ENCODE measurements at regions not wholly inside any gene's neighbourhood (a gene's known extent, or its start where the extent isn't known, plus 50 kb on each side); places are given as distances from the start of the nearest gene placed in this dataset.

DNA sequence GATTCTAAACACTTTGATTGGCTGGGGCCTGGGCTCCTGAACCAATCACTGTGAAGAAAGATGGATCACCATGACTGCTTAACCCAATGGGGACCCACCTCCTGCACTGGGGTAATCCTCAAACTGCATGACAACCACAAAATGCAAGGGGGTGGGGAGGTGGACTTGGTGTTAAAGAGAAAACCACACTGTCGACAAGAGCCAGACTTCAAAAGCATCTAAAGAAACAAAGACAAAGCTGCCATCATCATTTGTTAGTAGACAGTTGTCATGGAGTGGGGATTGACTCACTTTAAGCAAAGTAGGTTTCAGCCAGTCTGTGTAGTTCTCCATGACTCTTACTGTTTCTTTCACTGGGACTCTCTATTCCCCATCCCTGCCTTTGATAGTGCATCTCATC is 433.8 kb downstream of the PLPP3 start:
- TF ChIP-seq, protein P1, sequence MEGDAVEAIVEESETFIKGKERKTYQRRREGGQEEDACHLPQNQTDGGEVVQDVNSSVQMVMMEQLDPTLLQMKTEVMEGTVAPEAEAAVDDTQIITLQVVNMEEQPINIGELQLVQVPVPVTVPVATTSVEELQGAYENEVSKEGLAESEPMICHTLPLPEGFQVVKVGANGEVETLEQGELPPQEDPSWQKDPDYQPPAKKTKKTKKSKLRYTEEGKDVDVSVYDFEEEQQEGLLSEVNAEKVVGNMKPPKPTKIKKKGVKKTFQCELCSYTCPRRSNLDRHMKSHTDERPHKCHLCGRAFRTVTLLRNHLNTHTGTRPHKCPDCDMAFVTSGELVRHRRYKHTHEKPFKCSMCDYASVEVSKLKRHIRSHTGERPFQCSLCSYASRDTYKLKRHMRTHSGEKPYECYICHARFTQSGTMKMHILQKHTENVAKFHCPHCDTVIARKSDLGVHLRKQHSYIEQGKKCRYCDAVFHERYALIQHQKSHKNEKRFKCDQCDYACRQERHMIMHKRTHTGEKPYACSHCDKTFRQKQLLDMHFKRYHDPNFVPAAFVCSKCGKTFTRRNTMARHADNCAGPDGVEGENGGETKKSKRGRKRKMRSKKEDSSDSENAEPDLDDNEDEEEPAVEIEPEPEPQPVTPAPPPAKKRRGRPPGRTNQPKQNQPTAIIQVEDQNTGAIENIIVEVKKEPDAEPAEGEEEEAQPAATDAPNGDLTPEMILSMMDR (IDR thresholded peaks at IDR 0.05): no peak
- TF ChIP-seq POLR2AphosphoS5 (IDR thresholded peaks at IDR 0.05) (no peak), POLR2A (IDR thresholded peaks at IDR 0.05; ENCODE audit: low read depth) (no peak)
